Spinal cord (tissue), 9 donors: ENCODE measurements at regions not wholly inside any gene's neighbourhood (a gene's known extent, or its start where the extent isn't known, plus 50 kb on each side); places are given as distances from the start of the nearest gene placed in this dataset.

Experiments
- DNase-seq, 6 donors: peaks; one replicate each; pipeline versions ENCODE4 v3.0.0 to v3.0.0-alpha.2; 2013 to 2015; ENCODE audit warnings: low spot score in 6 of 6, low read depth in 4 of 6
- H3K27ac ChIP-seq: one replicate; pipeline ENCODE4 v1.5.1; 2013; ENCODE audit warnings: low read depth, low read length, control low read depth
- H3K27me3 ChIP-seq: one replicate; pipeline ENCODE4 v1.6.1; 2013; ENCODE audit warnings: low read length; ENCODE audit not compliant: control insufficient read depth, insufficient read depth
- H3K36me3 ChIP-seq: one replicate; pipeline ENCODE4 v1.6.1; 2013; ENCODE audit warnings: low read length; ENCODE audit not compliant: control insufficient read depth, insufficient read depth
- H3K4me1 ChIP-seq: one replicate; pipeline ENCODE4 v1.6.1; 2013; ENCODE audit warnings: low read length; ENCODE audit not compliant: control insufficient read depth, insufficient read depth
- H3K4me3 ChIP-seq: one replicate; pipeline ENCODE4 v1.5.1; 2013; ENCODE audit warnings: low read depth, low read length, control low read depth
- H3K9me3 ChIP-seq: one replicate; pipeline ENCODE4 v1.6.1; 2013; ENCODE audit warnings: low read length; ENCODE audit not compliant: control insufficient read depth, insufficient read depth
- WGBS: methylation state at CpG from one replicate; pipeline ENCODE4 v1.1.5; 2013; ENCODE audit warnings: missing lambda C conversion rate; ENCODE audit not compliant: insufficient coverage; 5-methylcytosine and 5-hydroxymethylcytosine counted together
- donor health status: healthy.

DNA sequence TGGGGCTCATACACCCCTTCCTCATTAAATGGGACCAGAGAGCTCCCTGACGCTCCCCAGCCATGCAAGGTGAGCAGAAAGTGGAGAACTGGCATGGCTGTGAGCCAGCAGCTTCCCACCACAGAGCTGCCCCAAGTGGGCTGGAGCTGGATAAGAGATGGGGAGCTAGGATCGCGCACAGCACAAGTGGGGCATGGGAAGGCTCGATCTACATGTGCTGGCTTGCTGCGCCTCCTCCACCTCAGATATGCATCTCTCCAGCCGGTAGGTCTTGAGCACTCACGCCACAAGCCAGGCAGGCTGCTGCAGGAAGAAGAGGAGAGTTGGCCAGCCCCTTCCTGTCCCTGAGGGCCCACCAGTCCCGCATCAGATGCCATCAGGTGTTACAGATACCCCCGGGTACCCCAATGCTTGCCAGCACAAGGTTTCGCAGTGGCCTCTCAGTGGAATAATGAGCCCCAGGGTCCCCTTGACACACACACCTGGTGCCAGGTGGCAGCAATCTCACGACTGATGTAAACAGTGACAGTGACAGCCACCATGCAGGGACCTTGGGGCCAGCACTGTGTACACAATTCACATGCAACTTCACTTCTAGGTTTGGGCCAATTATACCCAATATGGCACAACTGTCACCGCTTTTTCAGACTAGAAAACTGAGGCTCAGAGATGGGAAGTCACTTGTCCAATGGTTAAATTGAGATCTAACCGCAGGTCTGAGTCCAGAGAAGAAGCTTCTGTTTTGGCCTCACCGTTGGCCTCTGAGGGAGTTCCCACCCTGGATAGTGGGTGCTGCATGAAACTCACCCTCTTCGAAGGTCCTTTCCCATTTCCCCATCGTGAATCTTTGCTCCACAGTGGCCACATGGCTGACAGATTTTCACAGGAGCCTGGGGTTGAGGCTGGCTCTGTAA lies 79.3 kb downstream of the OAT start:
- H3K4me3 ChIP-seq: no peak overlapping the region
- 89% methylated on average over 16 of the region's 16 CpGs for WGBS
- no peaks in the 10 kb centered on the region for H3K36me3 ChIP-seq
- no peak for DNase-seq
- H3K27ac ChIP-seq: no peak overlapping the region
- H3K9me3 ChIP-seq: no peaks in the 10 kb centered on the region
- H3K4me1 ChIP-seq: peaks cover 16% of the 10 kb centered on the region
- H3K27me3 ChIP-seq: no peaks in the 10 kb centered on the region

DNA sequence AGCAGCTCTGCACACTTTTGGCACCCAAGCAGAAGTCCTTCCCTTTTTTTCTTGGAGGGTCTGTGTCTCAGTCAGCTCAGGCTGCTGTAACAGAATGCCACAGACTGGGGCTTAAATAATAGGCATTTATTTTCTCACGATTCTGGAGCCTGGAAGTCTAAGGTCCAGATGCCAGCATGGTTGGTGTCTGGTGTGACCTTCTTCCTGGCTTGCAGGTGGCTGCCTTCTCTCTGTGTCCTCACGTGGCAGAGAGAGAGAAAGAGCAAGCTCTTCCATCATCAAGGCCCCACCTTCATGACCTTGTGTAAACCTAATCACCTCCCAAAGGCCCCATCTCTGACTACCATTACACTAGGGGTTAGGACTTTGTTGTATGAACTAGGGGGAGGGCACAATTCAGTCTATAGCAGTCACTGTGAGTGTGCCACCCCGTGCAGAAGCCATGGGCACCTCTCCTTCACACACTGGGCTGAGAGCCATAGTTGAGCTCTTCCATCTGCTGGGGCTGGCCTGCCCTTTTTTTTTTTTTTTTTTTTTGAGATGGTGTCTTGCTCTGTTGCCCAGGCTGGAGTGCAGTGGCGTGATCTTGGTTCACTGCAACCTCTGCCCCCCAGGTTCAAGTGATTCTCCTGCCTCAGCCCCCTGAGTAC lies 80.3 kb downstream of the OAT start:
- Histone ChIP-seq H3K9me3 (no peaks in the 10 kb centered on the region), H3K27ac (no peak overlapping the region), H3K4me3 (no peak overlapping the region), H3K27me3 (no peaks in the 10 kb centered on the region), H3K4me1 (peaks cover 16% of the 10 kb centered on the region), H3K36me3 (no peaks in the 10 kb centered on the region)
- DNase-seq: no peak
- WGBS: no CpG with 5 or more reads among the region's 4 CpGs

DNA sequence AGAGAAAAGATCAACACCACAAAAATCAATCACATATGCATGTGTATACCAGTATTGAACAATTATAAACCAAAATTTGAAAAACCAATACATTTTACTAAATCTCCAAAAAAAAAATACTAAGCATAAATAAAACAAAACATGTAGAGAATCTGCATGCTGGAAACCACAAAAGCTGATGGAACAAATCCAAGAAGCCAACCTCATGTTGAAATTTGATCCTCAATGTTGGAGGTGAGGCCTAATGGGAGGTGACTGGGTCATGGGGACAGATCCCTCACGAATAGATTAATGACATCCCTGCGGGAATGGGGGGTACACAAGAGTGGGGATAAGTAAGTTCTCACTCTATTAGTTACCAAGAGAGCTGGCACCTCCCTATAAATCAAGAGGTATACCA lies 82.5 kb downstream of the OAT start:
- Histone ChIP-seq H3K27ac (no peak overlapping the region), H3K4me3 (no peak overlapping the region), H3K36me3 (no peaks in the 10 kb centered on the region), H3K9me3 (peaks cover 2% of the 10 kb centered on the region), H3K4me1 (peaks cover 12% of the 10 kb centered on the region), H3K27me3 (no peaks in the 10 kb centered on the region)
- WGBS: no CpG with 5 or more reads among the region's 2 CpGs
- no peak for DNase-seq

DNA sequence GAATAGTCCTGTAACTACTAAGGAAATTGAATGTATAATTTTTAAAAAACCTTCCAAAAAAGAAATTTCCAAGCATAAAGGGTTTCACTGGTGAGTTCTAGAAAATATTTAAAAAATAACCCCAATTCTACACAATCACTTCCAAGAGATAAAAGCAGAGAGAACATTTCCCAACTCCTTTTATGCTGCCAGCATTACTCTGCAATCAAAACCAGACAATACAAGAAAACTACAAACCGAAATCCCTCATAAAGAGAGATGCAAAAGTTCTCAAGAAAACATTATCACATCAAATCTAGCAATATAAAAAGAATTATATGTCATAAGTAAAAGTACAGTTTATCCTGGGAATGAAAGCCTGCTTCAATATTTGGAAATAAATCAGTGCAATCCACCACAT lies 84.8 kb downstream of the OAT start:
- H3K4me1 ChIP-seq: peaks cover 1% of the 10 kb centered on the region
- no peak overlapping the region for H3K4me3 ChIP-seq
- no peaks in the 10 kb centered on the region for H3K27me3 ChIP-seq
- H3K9me3 ChIP-seq: peaks cover 2% of the 10 kb centered on the region
- WGBS: no CpG with 5 or more reads among the region's 1 CpG
- H3K27ac ChIP-seq: no peak overlapping the region
- no peaks in the 10 kb centered on the region for H3K36me3 ChIP-seq
- DNase-seq: no peak

DNA sequence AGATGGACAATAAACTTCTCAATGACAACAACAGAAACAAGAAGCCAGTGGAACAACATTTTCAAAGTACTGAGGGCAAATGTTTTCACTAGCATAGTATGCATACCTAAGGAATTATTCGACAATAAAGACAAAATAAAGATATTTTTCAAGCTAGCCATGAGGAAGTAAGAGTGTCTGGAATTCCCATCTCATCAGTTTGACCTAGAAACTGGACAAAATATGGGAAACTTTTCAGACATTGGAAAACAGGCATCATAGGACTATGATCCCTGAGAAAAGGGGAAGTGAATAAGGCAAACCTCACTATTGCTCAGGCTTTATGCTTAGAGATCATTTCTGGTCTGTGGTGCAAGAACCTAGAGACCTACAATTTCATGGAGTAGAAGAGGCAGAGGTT lies 86.3 kb downstream of the OAT start:
- WGBS: no CpG with 5 or more reads among the region's 1 CpG
- Histone ChIP-seq H3K9me3 (peaks cover 2% of the 10 kb centered on the region), H3K4me1 (peaks cover 9% of the 10 kb centered on the region), H3K4me3 (no peak overlapping the region), H3K36me3 (no peaks in the 10 kb centered on the region), H3K27ac (no peak overlapping the region), H3K27me3 (no peaks in the 10 kb centered on the region)
- no peak for DNase-seq

DNA sequence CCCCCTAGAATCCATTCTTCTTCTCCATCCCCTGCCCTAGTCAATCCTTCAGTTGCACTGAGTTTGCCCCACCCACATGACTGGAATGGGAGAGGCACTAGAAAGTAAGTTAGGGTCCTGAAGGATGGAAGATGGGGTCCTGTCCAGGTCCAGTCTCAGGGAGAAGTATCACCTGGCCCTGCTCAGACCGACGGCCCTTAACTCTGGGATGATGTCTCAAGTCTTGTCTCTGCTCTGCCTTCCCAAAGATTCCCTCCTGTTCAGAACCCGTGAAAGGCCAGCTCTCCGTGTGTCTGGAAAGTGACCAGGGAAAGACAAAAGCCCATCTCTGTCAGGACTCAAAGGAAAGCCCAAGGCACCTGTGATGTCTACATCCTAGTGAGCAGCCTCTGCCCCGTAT lies 88.8 kb downstream of the OAT start:
- Histone ChIP-seq H3K4me3 (no peak overlapping the region), H3K27ac (no peak overlapping the region), H3K9me3 (peaks cover 2% of the 10 kb centered on the region), H3K27me3 (no peaks in the 10 kb centered on the region), H3K36me3 (no peaks in the 10 kb centered on the region), H3K4me1 (peaks cover 10% of the 10 kb centered on the region)
- DNase-seq: no peak
- WGBS: 87% methylated on average over 5 of the region's 5 CpGs

DNA sequence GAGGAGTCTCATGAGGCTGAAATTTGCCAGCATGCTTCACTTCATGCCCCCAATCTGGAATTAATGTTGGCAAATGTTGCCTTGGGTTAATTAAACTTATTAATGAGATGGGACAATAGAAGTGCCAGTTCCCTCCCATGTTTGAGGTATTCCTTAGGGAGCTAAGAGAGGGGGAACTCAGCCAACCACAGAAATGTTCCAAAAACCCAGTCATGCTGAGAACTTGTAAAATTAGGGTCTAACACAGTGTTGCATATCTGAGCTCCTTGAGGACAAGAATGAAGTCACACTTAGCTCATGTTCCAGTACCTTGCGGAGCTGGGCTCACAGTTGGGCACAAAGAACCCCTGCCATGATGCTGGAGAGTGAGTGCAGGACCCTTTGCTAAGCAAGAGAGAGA lies 89.4 kb downstream of the OAT start:
- Histone ChIP-seq H3K9me3 (peaks cover 2% of the 10 kb centered on the region), H3K36me3 (no peaks in the 10 kb centered on the region)
- 67% methylated on average over 1 of the region's 1 CpG for WGBS

DNA sequence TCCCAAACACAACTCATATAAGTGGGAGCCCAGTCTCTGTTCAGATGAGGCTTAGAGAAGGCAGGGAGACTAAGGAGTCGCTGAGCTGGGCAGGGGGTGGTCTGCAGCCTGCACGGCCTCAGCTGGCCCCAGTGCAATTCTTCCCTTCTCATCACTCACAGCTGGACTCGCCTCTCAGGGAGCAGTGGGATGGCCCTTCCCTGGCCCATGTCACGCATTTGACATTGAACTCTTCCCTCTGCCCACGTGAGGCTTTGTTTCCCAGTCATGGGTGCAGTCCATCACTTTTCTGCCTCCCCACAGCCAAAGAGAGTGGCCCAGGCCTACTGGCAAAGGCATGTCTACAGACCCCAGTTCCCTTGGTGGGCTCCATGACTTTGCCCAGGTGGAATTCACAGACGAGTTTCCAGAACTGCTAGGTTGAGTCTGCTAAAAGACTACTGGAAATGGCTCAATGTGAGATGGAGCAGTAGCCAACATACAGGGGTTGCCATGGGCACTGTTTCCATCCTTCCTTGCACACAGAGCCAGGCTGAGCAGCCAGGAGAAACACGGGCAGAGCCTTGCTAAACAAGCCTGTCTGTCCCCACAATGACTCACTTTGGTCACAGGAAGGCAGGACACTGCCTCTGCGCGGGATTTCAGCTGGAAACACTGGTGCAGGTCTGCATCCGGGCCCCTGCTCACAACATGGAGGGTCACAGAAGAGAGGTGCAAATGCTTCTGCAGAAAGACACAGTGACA lies 90.1 kb downstream of the OAT start:
- H3K27ac ChIP-seq: no peak overlapping the region
- H3K4me3 ChIP-seq: no peak overlapping the region
- peaks cover 2% of the 10 kb centered on the region for H3K9me3 ChIP-seq
- no peaks in the 10 kb centered on the region for H3K27me3 ChIP-seq
- peak in 2 of 6 donors; percentile 55 to 62 for DNase-seq
- WGBS: 64% methylated on average over 10 of the region's 10 CpGs
- H3K4me1 ChIP-seq: peaks cover 22% of the 10 kb centered on the region
- H3K36me3 ChIP-seq: no peaks in the 10 kb centered on the region

More for the DNA sequence above, 89.4 kb downstream of the OAT start:
- Histone ChIP-seq H3K27ac (no peak overlapping the region), H3K4me1 (peaks cover 16% of the 10 kb centered on the region), H3K4me3 (no peak overlapping the region), H3K27me3 (no peaks in the 10 kb centered on the region)
- peak in 2 of 6 donors; percentile 60 to 64 for DNase-seq

DNA sequence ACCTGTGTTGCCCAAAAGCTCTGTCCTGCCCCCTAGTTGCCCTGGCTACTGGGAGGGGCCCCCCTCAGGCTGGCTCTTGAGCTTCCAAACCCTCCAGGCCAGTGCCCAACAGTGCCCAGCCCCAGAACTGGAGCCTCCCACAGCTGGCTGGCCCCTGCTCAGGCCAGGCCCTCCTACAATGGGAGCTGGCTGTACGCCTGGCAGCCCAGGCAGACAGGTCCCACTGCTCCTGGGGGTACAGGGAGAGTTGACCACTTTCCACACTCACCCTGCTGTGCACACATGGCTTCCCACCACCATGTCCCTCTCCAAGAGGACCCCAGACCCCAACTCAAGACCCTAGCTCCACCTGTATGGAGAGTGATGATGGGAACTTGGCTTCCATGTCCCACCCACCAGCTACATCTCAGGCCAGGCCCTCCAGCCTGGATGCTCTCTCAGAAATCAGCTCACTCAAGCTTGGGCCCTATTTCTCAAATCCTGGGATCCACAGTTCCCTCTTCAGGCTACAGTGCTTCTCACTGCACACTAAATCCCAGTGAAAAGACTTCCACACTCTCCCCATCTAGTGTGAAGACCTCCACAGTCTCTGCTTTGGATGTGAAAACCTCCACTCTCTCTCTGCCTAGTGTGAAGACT lies 92.6 kb downstream of the OAT start:
- Histone ChIP-seq H3K36me3 (no peaks in the 10 kb centered on the region), H3K27me3 (no peaks in the 10 kb centered on the region), H3K27ac (no peak overlapping the region), H3K4me3 (no peak overlapping the region), H3K9me3 (no peaks in the 10 kb centered on the region), H3K4me1 (peaks cover 26% of the 10 kb centered on the region)
- no peak for DNase-seq
- WGBS: 0% methylated on average over 1 of the region's 1 CpG
